Activated CD8-positive, alpha-beta T cell treated with anti-CD3 and anti-CD28 coated beads for 36 hours (primary cell): ENCODE measurements at regions not wholly inside any gene's neighbourhood (a gene's known extent, or its start where the extent isn't known, plus 50 kb on each side); places are given as distances from the start of the nearest gene placed in this dataset.

Source experiments
- ATAC-seq: fragments of 200-7000 bp; cut with Tn5 transposase; one replicate; pipeline ENCODE4 v1.10.0; 2021; ENCODE audit warnings: mild to moderate bottlenecking, moderate library complexity
- CTCF ChIA-PET: fragments of 350-600 bp; sonication (Branson Sonifier 250); formaldehyde crosslinking; loops from one replicate; lab custom pipeline; 2021; ENCODE audit warnings: antibody characterized with exemption; lab: Charles Lee
- POLR2A ChIA-PET: fragments of 350-600 bp; sonication (Branson Sonifier 250); formaldehyde crosslinking; loops from one replicate; lab custom pipeline; 2021; ENCODE audit warnings: antibody characterized with exemption; lab: Charles Lee
- DNase-seq: peaks from one replicate; pipeline ENCODE4 v3.0.0-alpha.2; 2020
- H3K27ac Mint-ChIP-seq: one replicate; pipeline ENCODE4 v1.8.0; 2021; ENCODE audit warnings: mild to moderate bottlenecking, mixed read lengths
- H3K27me3 Mint-ChIP-seq: one replicate; pipeline ENCODE4 v1.8.0; 2021; ENCODE audit warnings: mixed read lengths
- H3K36me3 Mint-ChIP-seq: one replicate; pipeline ENCODE4 v1.8.0; 2021; ENCODE audit warnings: low read depth, mixed read lengths
- H3K4me1 Mint-ChIP-seq: one replicate; pipeline ENCODE4 v1.8.0; 2021; ENCODE audit warnings: low read depth, mixed read lengths
- H3K4me3 Mint-ChIP-seq: one replicate; pipeline ENCODE4 v1.8.0; 2021; ENCODE audit warnings: mild to moderate bottlenecking, moderate library complexity, mixed read lengths
- H3K9me3 Mint-ChIP-seq: one replicate; pipeline ENCODE4 v1.8.0; 2021; ENCODE audit warnings: mixed read lengths
- CTCF ChIP-seq: fragments of 200-600 bp; IDR thresholded peaks from one replicate; pipeline ENCODE4 v1.8.0; 2022; ENCODE audit warnings: antibody characterized with exemption, mild to moderate bottlenecking
- intact Hi-C: fragments of 100-400 bp; cut with micrococcal nuclease; formaldehyde crosslinking; loops from one replicate; pipeline ENCODE4 v1.10.0; 2022

- H3K4me3 Mint-ChIP-seq = no peak overlapping the region
- TF ChIP-seq CTCF = no peak
- CTCF ChIA-PET = no interaction called here
These were observed 270.9 kb upstream of the NBEA start for GRCh38 chr13:34671137-34671536.

GRCh38 chr13:34672631-34673030 lies 269.4 kb upstream of the NBEA start:
- H3K36me3 Mint-ChIP-seq = no peaks in the 10 kb centered on the region
- no peak overlapping the region for H3K4me3 Mint-ChIP-seq
- ATAC-seq (no peak), DNase-seq (no peak)
- no peaks in the 10 kb centered on the region for H3K4me1 Mint-ChIP-seq
- no peaks in the 10 kb centered on the region for H3K9me3 Mint-ChIP-seq
- TF ChIP-seq CTCF = no peak
- POLR2A ChIA-PET = no interaction called here
- intact Hi-C loops = no loop called here
- CTCF ChIA-PET = no interaction called here
- H3K27me3 Mint-ChIP-seq = peaks cover 4% of the 10 kb centered on the region
- no peak overlapping the region for H3K27ac Mint-ChIP-seq

More at GRCh38 chr13:34671137-34671536, 270.9 kb upstream of the NBEA start:
- Mint-ChIP-seq H3K4me1 (no peaks in the 10 kb centered on the region), H3K36me3 (no peaks in the 10 kb centered on the region), H3K27ac (no peak overlapping the region), H3K9me3 (no peaks in the 10 kb centered on the region), H3K27me3 (peaks cover 4% of the 10 kb centered on the region)
- no peak for DNase-seq
- ATAC-seq = no peak
- POLR2A ChIA-PET = no interaction called here
- intact Hi-C loops = no loop called here

GRCh38 chr13:34675626-34676025 lies 266.4 kb upstream of the NBEA start:
- no peaks in the 10 kb centered on the region for H3K36me3 Mint-ChIP-seq
- H3K27me3 Mint-ChIP-seq = peaks cover 1% of the 10 kb centered on the region
- no peak overlapping the region for H3K4me3 Mint-ChIP-seq
- intact Hi-C loops = no loop called here
- H3K27ac Mint-ChIP-seq = no peak overlapping the region
- no peaks in the 10 kb centered on the region for H3K4me1 Mint-ChIP-seq
- no peaks in the 10 kb centered on the region for H3K9me3 Mint-ChIP-seq
- CTCF ChIA-PET = no interaction called here
- ATAC-seq (no peak), DNase-seq (no peak)
- TF ChIP-seq CTCF = no peak
- POLR2A ChIA-PET = no interaction called here

- no peak for DNase-seq
- ATAC-seq = no peak
- Mint-ChIP-seq H3K4me3 (no peak overlapping the region), H3K36me3 (no peaks in the 10 kb centered on the region), H3K27me3 (peaks cover 1% of the 10 kb centered on the region), H3K9me3 (no peaks in the 10 kb centered on the region), H3K4me1 (no peaks in the 10 kb centered on the region), H3K27ac (no peak overlapping the region)
- ChIA-PET POLR2A (no interaction called here), CTCF (no interaction called here)
- TF ChIP-seq CTCF = no peak
- intact Hi-C loops = no loop called here
These were observed 263.9 kb upstream of the NBEA start for GRCh38 chr13:34678154-34678553.

- ChIA-PET POLR2A (no interaction called here), CTCF (no interaction called here)
- Mint-ChIP-seq H3K27ac (no peak overlapping the region), H3K4me3 (no peak overlapping the region), H3K4me1 (no peaks in the 10 kb centered on the region), H3K36me3 (no peaks in the 10 kb centered on the region), H3K27me3 (no peaks in the 10 kb centered on the region), H3K9me3 (no peaks in the 10 kb centered on the region)
- DNase-seq (no peak), ATAC-seq (no peak)
- intact Hi-C loops = no loop called here
- TF ChIP-seq CTCF = no peak
These were observed 260.6 kb upstream of the NBEA start for GRCh38 chr13:34681405-34681955.
